IPS-11a (cell line): ENCODE measurements at regions not wholly inside any gene's neighbourhood (a gene's known extent, or its start where the extent isn't known, plus 50 kb on each side); places are given as distances from the start of the nearest gene placed in this dataset.

Source experiments
- H3K4me3 ChIP-seq: one replicate; pipeline ENCODE4 v1.5.1; 2013; ENCODE audit warnings: low read depth, low read length, control low read depth

- no peak overlapping the region for H3K4me3 ChIP-seq
These were observed 234.6 kb downstream of the ZEB2 start for GRCh38 chr2:144285324-144285723.

- H3K4me3 ChIP-seq: no peak overlapping the region
These were observed 238.4 kb downstream of the ZEB2 start for GRCh38 chr2:144281476-144281875.

- no peak overlapping the region for H3K4me3 ChIP-seq
These were observed 239.9 kb downstream of the ZEB2 start for GRCh38 chr2:144280009-144280408.

- no peak overlapping the region for H3K4me3 ChIP-seq
These were observed 240.8 kb downstream of the ZEB2 start for GRCh38 chr2:144279165-144279564.

GRCh38 chr2:144277622-144278354, 242.1 kb downstream of the ZEB2 start:
- H3K4me3 ChIP-seq: no peak overlapping the region

- H3K4me3 ChIP-seq: no peak overlapping the region
These were observed 244.6 kb downstream of the ZEB2 start for GRCh38 chr2:144275340-144275739.

GRCh38 chr2:144274131-144274530, 245.8 kb downstream of the ZEB2 start:
- no peak overlapping the region for H3K4me3 ChIP-seq

- no peak overlapping the region for H3K4me3 ChIP-seq
These were observed 249.0 kb downstream of the ZEB2 start for GRCh38 chr2:144270951-144271350.

- no peak overlapping the region for H3K4me3 ChIP-seq
These were observed 251.8 kb downstream of the ZEB2 start for GRCh38 chr2:144268036-144268678.

- H3K4me3 ChIP-seq: no peak overlapping the region
These were observed 252.7 kb downstream of the ZEB2 start for GRCh38 chr2:144267239-144267638.

- H3K4me3 ChIP-seq: no peak overlapping the region
These were observed 254.3 kb downstream of the ZEB2 start for GRCh38 chr2:144265654-144266053.

- no peak overlapping the region for H3K4me3 ChIP-seq
These were observed 258.0 kb downstream of the ZEB2 start for GRCh38 chr2:144261966-144262365.

- H3K4me3 ChIP-seq: no peak overlapping the region
These were observed 258.6 kb downstream of the ZEB2 start for GRCh38 chr2:144261336-144261735.

GRCh38 chr2:144259332-144259731, 260.6 kb downstream of the ZEB2 start:
- no peak overlapping the region for H3K4me3 ChIP-seq

- no peak overlapping the region for H3K4me3 ChIP-seq
These were observed 261.8 kb downstream of the ZEB2 start for GRCh38 chr2:144258154-144258553.

- H3K4me3 ChIP-seq: no peak overlapping the region
These were observed 262.8 kb downstream of the ZEB2 start for GRCh38 chr2:144256996-144257707.

- H3K4me3 ChIP-seq: no peak overlapping the region
These were observed 265.3 kb downstream of the ZEB2 start for GRCh38 chr2:144254342-144255235.

GRCh38 chr2:144253743-144254142, 266.2 kb downstream of the ZEB2 start:
- H3K4me3 ChIP-seq: no peak overlapping the region

GRCh38 chr2:144252694-144253093, 267.2 kb downstream of the ZEB2 start:
- H3K4me3 ChIP-seq: no peak overlapping the region

GRCh38 chr2:144249035-144249637, 270.8 kb downstream of the ZEB2 start:
- no peak overlapping the region for H3K4me3 ChIP-seq
